ENCODE measurements at regions not wholly inside any gene's neighbourhood (a gene's known extent, or its start where the extent isn't known, plus 50 kb on each side); places are given as distances from the start of the nearest gene placed in this dataset.

- CTCF ChIA-PET: no interaction called here
- no peaks in the 10 kb centered on the region for H3K27me3 ChIP-seq (ENCODE audit: insufficient read depth, low read depth)
- no peak overlapping the region for H3K4me3 ChIP-seq
- peaks cover 54% of the 10 kb centered on the region for H3K4me1 ChIP-seq (replicated peaks; ENCODE audit: insufficient read depth)
- no peak overlapping the region; the same call in 1 of the 2 replicates for H2AFZ ChIP-seq
- H3F3A ChIP-seq (ENCODE audit: insufficient read depth, low read depth): peaks cover 41% of the 10 kb centered on the region
- BruUV-seq (replicated peaks): no TSS peak
- no peaks in the 10 kb centered on the region for H4K20me1 ChIP-seq (ENCODE audit: insufficient read depth)
- no peaks in the 10 kb centered on the region for H3K79me2 ChIP-seq (ENCODE audit: low read depth)
- POLR2A ChIA-PET (ENCODE audit: unreplicated experiment): no interaction called here
- H3K27ac ChIP-seq: 0 out of 2 replicates have a peak overlapping the region, but pooled peaks have one; percentile 3
- H3K9me2 ChIP-seq (ENCODE audit: insufficient read depth): no peaks in the 10 kb centered on the region
- intact Hi-C loops (cut with micrococcal nuclease; ENCODE audit: unreplicated experiment): no loop called here
- H3K4me2 ChIP-seq: no peak overlapping the region; the same call in 1 of the 2 replicates
- peaks cover 3% of the 10 kb centered on the region; the same call in 1 of the 2 replicates for H3K9me3 ChIP-seq (ENCODE audit: insufficient read depth, low read depth)
- peak in 1 of 2 experiments; percentile 59 for DNase-seq
- no peaks in the 10 kb centered on the region for H3K36me3 ChIP-seq (ENCODE audit: low read depth)
- TF ChIP-seq EZH2 (IDR thresholded peaks at IDR 0.05; ENCODE audit: low read depth): no peak
- TF ChIP-seq CTCF (conservative IDR thresholded peaks at IDR 0.05): no peak
These were observed 388.2 kb upstream of the CITED2 start for GRCh38 chr6:139762587-139763031.

GRCh38 chr6:139760128-139760527 is 385.7 kb upstream of the CITED2 start:
- Histone ChIP-seq H3K27me3 (ENCODE audit: insufficient read depth, low read depth) (no peaks in the 10 kb centered on the region), H2AFZ (no peak overlapping the region), H3K79me2 (ENCODE audit: low read depth) (no peaks in the 10 kb centered on the region), H3K4me2 (no peak overlapping the region), H3K36me3 (ENCODE audit: low read depth) (no peaks in the 10 kb centered on the region), H3K27ac (no peak overlapping the region), H3K4me3 (no peak overlapping the region), H3K9me2 (ENCODE audit: insufficient read depth) (no peaks in the 10 kb centered on the region), H3K4me1 (replicated peaks; ENCODE audit: insufficient read depth) (peaks cover 32% of the 10 kb centered on the region), H3F3A (ENCODE audit: insufficient read depth, low read depth) (peaks cover 24% of the 10 kb centered on the region), H4K20me1 (ENCODE audit: insufficient read depth) (no peaks in the 10 kb centered on the region), H3K9me3 (ENCODE audit: insufficient read depth, low read depth) (no peaks in the 10 kb centered on the region)
- no peak for TF ChIP-seq EZH2 (IDR thresholded peaks at IDR 0.05; ENCODE audit: low read depth)
- ChIA-PET POLR2A (ENCODE audit: unreplicated experiment) (no interaction called here), CTCF (no interaction called here)
- intact Hi-C loops (cut with micrococcal nuclease; ENCODE audit: unreplicated experiment): no loop called here
- no peak for DNase-seq
- BruUV-seq (replicated peaks): no TSS peak

- no peak overlapping the region for H2AFZ ChIP-seq
- H3K79me2 ChIP-seq (ENCODE audit: low read depth): no peaks in the 10 kb centered on the region
- H3K4me2 ChIP-seq: no peak overlapping the region
- intact Hi-C loops (cut with micrococcal nuclease; ENCODE audit: unreplicated experiment): no loop called here
- no peaks in the 10 kb centered on the region for H3K9me3 ChIP-seq (ENCODE audit: insufficient read depth, low read depth)
- TF ChIP-seq EZH2 (IDR thresholded peaks at IDR 0.05; ENCODE audit: low read depth) (no peak), CTCF (conservative IDR thresholded peaks at IDR 0.05) (no peak)
- peaks cover 14% of the 10 kb centered on the region for H3F3A ChIP-seq (ENCODE audit: insufficient read depth, low read depth)
- H3K36me3 ChIP-seq (ENCODE audit: low read depth): no peaks in the 10 kb centered on the region
- BruUV-seq (replicated peaks): no TSS peak
- POLR2A ChIA-PET (ENCODE audit: unreplicated experiment): interaction anchor here (0.7 kb wide), 1 partner anchor 797 kb away, joined by 5 read pairs; no protein-coding TSS in a partner anchor
- H4K20me1 ChIP-seq (ENCODE audit: insufficient read depth): no peaks in the 10 kb centered on the region
- H3K4me1 ChIP-seq (replicated peaks; ENCODE audit: insufficient read depth): peaks cover 22% of the 10 kb centered on the region
- no peak for DNase-seq
- CTCF ChIA-PET: no interaction called here
- H3K27ac ChIP-seq: no peak overlapping the region
- no peaks in the 10 kb centered on the region for H3K9me2 ChIP-seq (ENCODE audit: insufficient read depth)
- H3K4me3 ChIP-seq: no peak overlapping the region
- no peaks in the 10 kb centered on the region for H3K27me3 ChIP-seq (ENCODE audit: insufficient read depth, low read depth)
These were observed 384.6 kb upstream of the CITED2 start for GRCh38 chr6:139759086-139759485.

GRCh38 chr6:139758209-139758611 is 383.8 kb upstream of the CITED2 start:
- no peaks in the 10 kb centered on the region for H3K9me2 ChIP-seq (ENCODE audit: insufficient read depth)
- H3K36me3 ChIP-seq (ENCODE audit: low read depth): no peaks in the 10 kb centered on the region
- BruUV-seq (replicated peaks): no TSS peak
- peaks cover 19% of the 10 kb centered on the region for H3K4me1 ChIP-seq (replicated peaks; ENCODE audit: insufficient read depth)
- DNase-seq: no peak
- H3F3A ChIP-seq (ENCODE audit: insufficient read depth, low read depth): peaks cover 5% of the 10 kb centered on the region; the same call in 1 of the 2 replicates
- no peak for TF ChIP-seq EZH2 (IDR thresholded peaks at IDR 0.05; ENCODE audit: low read depth)
- no peak for TF ChIP-seq CTCF (conservative IDR thresholded peaks at IDR 0.05)
- intact Hi-C loops (cut with micrococcal nuclease; ENCODE audit: unreplicated experiment): no loop called here
- no peak overlapping the region for H2AFZ ChIP-seq
- no peaks in the 10 kb centered on the region for H3K9me3 ChIP-seq (ENCODE audit: insufficient read depth, low read depth)
- no peaks in the 10 kb centered on the region for H4K20me1 ChIP-seq (ENCODE audit: insufficient read depth)
- H3K27me3 ChIP-seq (ENCODE audit: insufficient read depth, low read depth): no peaks in the 10 kb centered on the region
- no peaks in the 10 kb centered on the region for H3K79me2 ChIP-seq (ENCODE audit: low read depth)
- no peak overlapping the region for H3K4me3 ChIP-seq
- no peak overlapping the region for H3K4me2 ChIP-seq
- CTCF ChIA-PET: no interaction called here
- POLR2A ChIA-PET (ENCODE audit: unreplicated experiment): no interaction called here
- no peak overlapping the region for H3K27ac ChIP-seq

Data from PC-9 (cell line).